ENCODE measurements at regions not wholly inside any gene's neighbourhood (a gene's known extent, or its start where the extent isn't known, plus 50 kb on each side); places are given as distances from the start of the nearest gene placed in this dataset.
A peak's percentile ranks its signal among the peaks of the same experiment; 100 is the strongest.

- Histone ChIP-seq H3K27me3 (ENCODE audit: control insufficient read depth, insufficient read depth, low read length) (no peaks in the 10 kb centered on the region), H3K4me2 (ENCODE audit: low read length) (peak overlapping the region; percentile 80), H3K9me3 (replicated peaks; ENCODE audit: low read length) (no peaks in the 10 kb centered on the region), H3K4me1 (ENCODE audit: control insufficient read depth, insufficient read depth, low read length) (peaks cover 26% of the 10 kb centered on the region), H3K9ac (ENCODE audit: low read depth, low read length) (peak overlapping the region; percentile 55), H3K36me3 (ENCODE audit: insufficient read depth, low read length) (no peaks in the 10 kb centered on the region), H3K4me3 (ENCODE audit: low read length) (peak overlapping the region; percentile 52)
Observed at GRCh38 chr12:80045594-80045993, 53.7 kb upstream of the OTOGL start.

- peak overlapping the region; percentile 80 for H3K4me2 ChIP-seq (ENCODE audit: low read length)
- H3K36me3 ChIP-seq (ENCODE audit: insufficient read depth, low read length): no peaks in the 10 kb centered on the region
- H3K27me3 ChIP-seq (ENCODE audit: control insufficient read depth, insufficient read depth, low read length): no peaks in the 10 kb centered on the region
- H3K9ac ChIP-seq (ENCODE audit: low read depth, low read length): peak overlapping the region; percentile 55
- peaks cover 26% of the 10 kb centered on the region for H3K4me1 ChIP-seq (ENCODE audit: control insufficient read depth, insufficient read depth, low read length)
- no peaks in the 10 kb centered on the region for H3K9me3 ChIP-seq (replicated peaks; ENCODE audit: low read length)
- H3K4me3 ChIP-seq (ENCODE audit: low read length): peak overlapping the region; percentile 52
Observed at GRCh38 chr12:80044694-80045046, 54.7 kb upstream of the OTOGL start.

- Histone ChIP-seq H3K27me3 (ENCODE audit: control insufficient read depth, insufficient read depth, low read length) (no peaks in the 10 kb centered on the region), H3K9me3 (replicated peaks; ENCODE audit: low read length) (no peaks in the 10 kb centered on the region), H3K9ac (ENCODE audit: low read depth, low read length) (no peak overlapping the region), H3K4me3 (ENCODE audit: low read length) (no peak overlapping the region), H3K36me3 (ENCODE audit: insufficient read depth, low read length) (no peaks in the 10 kb centered on the region), H3K4me2 (ENCODE audit: low read length) (peak overlapping the region; percentile 48), H3K4me1 (ENCODE audit: control insufficient read depth, insufficient read depth, low read length) (peaks cover 26% of the 10 kb centered on the region)
Observed at GRCh38 chr12:80041692-80042091, 57.6 kb upstream of the OTOGL start.

GRCh38 chr12:80041071-80041470, 58.3 kb upstream of the OTOGL start:
- H3K4me3 ChIP-seq (ENCODE audit: low read length): no peak overlapping the region
- H3K36me3 ChIP-seq (ENCODE audit: insufficient read depth, low read length): no peaks in the 10 kb centered on the region
- H3K27me3 ChIP-seq (ENCODE audit: control insufficient read depth, insufficient read depth, low read length): no peaks in the 10 kb centered on the region
- H3K9ac ChIP-seq (ENCODE audit: low read depth, low read length): no peak overlapping the region
- H3K4me2 ChIP-seq (ENCODE audit: low read length): no peak overlapping the region
- H3K4me1 ChIP-seq (ENCODE audit: control insufficient read depth, insufficient read depth, low read length): peaks cover 26% of the 10 kb centered on the region
- H3K9me3 ChIP-seq (replicated peaks; ENCODE audit: low read length): no peaks in the 10 kb centered on the region

GRCh38 chr12:80040075-80040738, 59.1 kb upstream of the OTOGL start:
- H3K9ac ChIP-seq (ENCODE audit: low read depth, low read length): no peak overlapping the region
- no peaks in the 10 kb centered on the region for H3K36me3 ChIP-seq (ENCODE audit: insufficient read depth, low read length)
- H3K27me3 ChIP-seq (ENCODE audit: control insufficient read depth, insufficient read depth, low read length): no peaks in the 10 kb centered on the region
- H3K9me3 ChIP-seq (replicated peaks; ENCODE audit: low read length): no peaks in the 10 kb centered on the region
- H3K4me3 ChIP-seq (ENCODE audit: low read length): no peak overlapping the region
- H3K4me1 ChIP-seq (ENCODE audit: control insufficient read depth, insufficient read depth, low read length): peaks cover 17% of the 10 kb centered on the region
- no peak overlapping the region for H3K4me2 ChIP-seq (ENCODE audit: low read length)

- Histone ChIP-seq H3K9ac (ENCODE audit: low read depth, low read length) (no peak overlapping the region), H3K4me2 (ENCODE audit: low read length) (no peak overlapping the region), H3K36me3 (ENCODE audit: insufficient read depth, low read length) (no peaks in the 10 kb centered on the region), H3K4me3 (ENCODE audit: low read length) (no peak overlapping the region), H3K9me3 (replicated peaks; ENCODE audit: low read length) (no peaks in the 10 kb centered on the region), H3K27me3 (ENCODE audit: control insufficient read depth, insufficient read depth, low read length) (no peaks in the 10 kb centered on the region), H3K4me1 (ENCODE audit: control insufficient read depth, insufficient read depth, low read length) (peaks cover 19% of the 10 kb centered on the region)
Observed at GRCh38 chr12:80038062-80038560, 61.2 kb upstream of the OTOGL start.

GRCh38 chr12:80033448-80033847, 65.9 kb upstream of the OTOGL start:
- Histone ChIP-seq H3K4me3 (ENCODE audit: low read length) (no peak overlapping the region), H3K9ac (ENCODE audit: low read depth, low read length) (peak overlapping the region; percentile 40), H3K4me2 (ENCODE audit: low read length) (peak overlapping the region; percentile 43), H3K27me3 (ENCODE audit: control insufficient read depth, insufficient read depth, low read length) (no peaks in the 10 kb centered on the region), H3K9me3 (replicated peaks; ENCODE audit: low read length) (no peaks in the 10 kb centered on the region), H3K36me3 (ENCODE audit: insufficient read depth, low read length) (no peaks in the 10 kb centered on the region), H3K4me1 (ENCODE audit: control insufficient read depth, insufficient read depth, low read length) (peaks cover 21% of the 10 kb centered on the region)

- peaks cover 21% of the 10 kb centered on the region for H3K4me1 ChIP-seq (ENCODE audit: control insufficient read depth, insufficient read depth, low read length)
- H3K36me3 ChIP-seq (ENCODE audit: insufficient read depth, low read length): no peaks in the 10 kb centered on the region
- H3K4me2 ChIP-seq (ENCODE audit: low read length): peak overlapping the region; percentile 43
- no peaks in the 10 kb centered on the region for H3K9me3 ChIP-seq (replicated peaks; ENCODE audit: low read length)
- H3K9ac ChIP-seq (ENCODE audit: low read depth, low read length): peak overlapping the region; percentile 40
- no peaks in the 10 kb centered on the region for H3K27me3 ChIP-seq (ENCODE audit: control insufficient read depth, insufficient read depth, low read length)
- H3K4me3 ChIP-seq (ENCODE audit: low read length): no peak overlapping the region
Observed at GRCh38 chr12:80032946-80033345, 66.4 kb upstream of the OTOGL start.

- H3K9me3 ChIP-seq (replicated peaks; ENCODE audit: low read length): no peaks in the 10 kb centered on the region
- no peak overlapping the region for H3K9ac ChIP-seq (ENCODE audit: low read depth, low read length)
Observed at GRCh38 chr12:80031229-80031628, 68.1 kb upstream of the OTOGL start.

GRCh38 chr12:80025638-80026037, 73.7 kb upstream of the OTOGL start:
- H3K4me1 ChIP-seq (ENCODE audit: control insufficient read depth, insufficient read depth, low read length): no peaks in the 10 kb centered on the region
- no peaks in the 10 kb centered on the region for H3K27me3 ChIP-seq (ENCODE audit: control insufficient read depth, insufficient read depth, low read length)
- no peak overlapping the region for H3K9ac ChIP-seq (ENCODE audit: low read depth, low read length)
- no peak overlapping the region for H3K4me2 ChIP-seq (ENCODE audit: low read length)
- no peaks in the 10 kb centered on the region for H3K9me3 ChIP-seq (replicated peaks; ENCODE audit: low read length)
- H3K36me3 ChIP-seq (ENCODE audit: insufficient read depth, low read length): no peaks in the 10 kb centered on the region
- no peak overlapping the region for H3K4me3 ChIP-seq (ENCODE audit: low read length)

More at GRCh38 chr12:80031229-80031628, 68.1 kb upstream of the OTOGL start:
- Histone ChIP-seq H3K36me3 (ENCODE audit: insufficient read depth, low read length) (no peaks in the 10 kb centered on the region), H3K4me1 (ENCODE audit: control insufficient read depth, insufficient read depth, low read length) (peaks cover 21% of the 10 kb centered on the region), H3K4me2 (ENCODE audit: low read length) (no peak overlapping the region), H3K4me3 (ENCODE audit: low read length) (no peak overlapping the region), H3K27me3 (ENCODE audit: control insufficient read depth, insufficient read depth, low read length) (no peaks in the 10 kb centered on the region)

- no peaks in the 10 kb centered on the region for H3K27me3 ChIP-seq (ENCODE audit: control insufficient read depth, insufficient read depth, low read length)
- H3K9ac ChIP-seq (ENCODE audit: low read depth, low read length): no peak overlapping the region
- H3K9me3 ChIP-seq (replicated peaks; ENCODE audit: low read length): no peaks in the 10 kb centered on the region
- no peaks in the 10 kb centered on the region for H3K36me3 ChIP-seq (ENCODE audit: insufficient read depth, low read length)
- H3K4me1 ChIP-seq (ENCODE audit: control insufficient read depth, insufficient read depth, low read length): no peaks in the 10 kb centered on the region
- H3K4me3 ChIP-seq (ENCODE audit: low read length): no peak overlapping the region
- no peak overlapping the region for H3K4me2 ChIP-seq (ENCODE audit: low read length)
Observed at GRCh38 chr12:80019691-80020090, 79.6 kb upstream of the OTOGL start.

- no peak overlapping the region for H3K9ac ChIP-seq (ENCODE audit: low read depth, low read length)
- no peaks in the 10 kb centered on the region for H3K4me1 ChIP-seq (ENCODE audit: control insufficient read depth, insufficient read depth, low read length)
- H3K9me3 ChIP-seq (replicated peaks; ENCODE audit: low read length): no peaks in the 10 kb centered on the region
- H3K4me2 ChIP-seq (ENCODE audit: low read length): no peak overlapping the region
- no peaks in the 10 kb centered on the region for H3K27me3 ChIP-seq (ENCODE audit: control insufficient read depth, insufficient read depth, low read length)
- no peak overlapping the region for H3K4me3 ChIP-seq (ENCODE audit: low read length)
- no peaks in the 10 kb centered on the region for H3K36me3 ChIP-seq (ENCODE audit: insufficient read depth, low read length)
Observed at GRCh38 chr12:80018119-80018518, 81.2 kb upstream of the OTOGL start.

Measured in skeletal muscle satellite cell (primary cell).